KMS-11 (cell line): ENCODE measurements at regions not wholly inside any gene's neighbourhood (a gene's known extent, or its start where the extent isn't known, plus 50 kb on each side); places are given as distances from the start of the nearest gene placed in this dataset.

Experiments
- H2AFZ ChIP-seq: fragments of 200-600 bp; sonication (generic); 2 replicates; pipeline ENCODE4 v1.6.1; 2016; ENCODE audit warnings: antibody characterized with exemption, mixed run types, low read depth
- H3K27ac ChIP-seq: fragments of 200-600 bp; sonication (generic); 2 replicates; pipeline ENCODE4 v1.6.1; 2016; ENCODE audit warnings: mild to moderate bottlenecking, mixed run types
- H3K27me3 ChIP-seq: fragments of 200-600 bp; sonication (generic); 2 replicates; pipeline ENCODE4 v1.6.1; 2017; ENCODE audit warnings: mild to moderate bottlenecking, low read depth, mixed run types, moderate library complexity; ENCODE audit not compliant: insufficient read depth
- H3K36me3 ChIP-seq: fragments of 200-600 bp; sonication (generic); 2 replicates; pipeline ENCODE4 v1.6.1; 2017; ENCODE audit warnings: mild to moderate bottlenecking, mixed run types; ENCODE audit not compliant: insufficient read depth
- H3K4me1 ChIP-seq: fragments of 200-600 bp; sonication (generic); 2 replicates; pipeline ENCODE4 v1.6.1; 2016; ENCODE audit warnings: mild to moderate bottlenecking, low read depth, mixed run types; ENCODE audit not compliant: poor library complexity, severe bottlenecking
- H3K4me2 ChIP-seq: fragments of 200-600 bp; sonication (generic); 2 replicates; pipeline ENCODE4 v1.7.0; 2016; ENCODE audit warnings: mild to moderate bottlenecking, mixed run types
- H3K4me3 ChIP-seq: fragments of 200-600 bp; sonication (generic); IDR thresholded peaks from 2 replicates; pipeline ENCODE4 v1.6.1; 2017; ENCODE audit warnings: low read depth, low read length, mixed read lengths; ENCODE audit not compliant: insufficient read depth
- H3K79me2 ChIP-seq: fragments of 200-600 bp; sonication (generic); 2 replicates; pipeline ENCODE4 v1.6.1; 2016; ENCODE audit warnings: low read depth, mixed run types; ENCODE audit not compliant: insufficient read depth
- H3K9ac ChIP-seq: fragments of 200-600 bp; sonication (generic); 2 replicates; pipeline ENCODE4 v1.6.1; 2016; ENCODE audit warnings: mild to moderate bottlenecking, mixed run types
- H4K20me1 ChIP-seq: fragments of 200-600 bp; sonication (generic); 2 replicates; pipeline ENCODE4 v1.6.1; 2016; ENCODE audit warnings: mild to moderate bottlenecking, mixed run types; ENCODE audit not compliant: insufficient read depth
- CTCF ChIP-seq: fragments of 200-600 bp; sonication (generic); conservative IDR thresholded peaks from 2 replicates; pipeline ENCODE4 v1.6.1; 2017; ENCODE audit warnings: low read depth, mild to moderate bottlenecking, antibody characterized with exemption, low read length, moderate library complexity, mixed read lengths

- Histone ChIP-seq H2AFZ (no peak overlapping the region), H3K9ac (no peak overlapping the region), H3K4me3 (no peak overlapping the region), H3K36me3 (no peaks in the 10 kb centered on the region), H3K27me3 (no peaks in the 10 kb centered on the region), H3K79me2 (no peaks in the 10 kb centered on the region), H4K20me1 (no peaks in the 10 kb centered on the region), H3K4me2 (no peak overlapping the region), H3K27ac (no peak overlapping the region), H3K4me1 (no peaks in the 10 kb centered on the region)
- TF ChIP-seq CTCF, result no peak
Measured at GRCh38 chr7:80309377-80309776, 174.7 kb downstream of the GNAI1 start.

GRCh38 chr7:80307227-80307856, 172.7 kb downstream of the GNAI1 start:
- H3K4me1 ChIP-seq, result no peaks in the 10 kb centered on the region
- H3K4me2 ChIP-seq, result no peak overlapping the region
- H3K4me3 ChIP-seq, result no peak overlapping the region
- no peak for TF ChIP-seq CTCF
- H4K20me1 ChIP-seq, result no peaks in the 10 kb centered on the region
- no peaks in the 10 kb centered on the region for H3K27me3 ChIP-seq
- H2AFZ ChIP-seq, result no peak overlapping the region
- H3K79me2 ChIP-seq, result no peaks in the 10 kb centered on the region
- H3K9ac ChIP-seq, result no peak overlapping the region
- no peak overlapping the region for H3K27ac ChIP-seq
- H3K36me3 ChIP-seq, result no peaks in the 10 kb centered on the region

GRCh38 chr7:80303315-80303714, 168.7 kb downstream of the GNAI1 start:
- H3K36me3 ChIP-seq, result no peaks in the 10 kb centered on the region
- no peak overlapping the region for H3K4me2 ChIP-seq
- no peaks in the 10 kb centered on the region for H3K79me2 ChIP-seq
- H3K27me3 ChIP-seq, result no peaks in the 10 kb centered on the region
- H3K27ac ChIP-seq, result no peak overlapping the region
- no peak overlapping the region for H3K4me3 ChIP-seq
- H2AFZ ChIP-seq, result no peak overlapping the region
- no peaks in the 10 kb centered on the region for H4K20me1 ChIP-seq
- TF ChIP-seq CTCF, result no peak
- no peaks in the 10 kb centered on the region for H3K4me1 ChIP-seq
- no peak overlapping the region for H3K9ac ChIP-seq

GRCh38 chr7:80302636-80303035, 168.0 kb downstream of the GNAI1 start:
- no peaks in the 10 kb centered on the region for H3K36me3 ChIP-seq
- H3K27me3 ChIP-seq, result no peaks in the 10 kb centered on the region
- H3K9ac ChIP-seq, result no peak overlapping the region
- H3K4me2 ChIP-seq, result no peak overlapping the region
- H3K4me3 ChIP-seq, result no peak overlapping the region
- no peaks in the 10 kb centered on the region for H3K4me1 ChIP-seq
- TF ChIP-seq CTCF, result no peak
- no peaks in the 10 kb centered on the region for H4K20me1 ChIP-seq
- no peak overlapping the region for H2AFZ ChIP-seq
- H3K79me2 ChIP-seq, result no peaks in the 10 kb centered on the region
- no peak overlapping the region for H3K27ac ChIP-seq
